ENCODE measurements at regions not wholly inside any gene's neighbourhood (a gene's known extent, or its start where the extent isn't known, plus 50 kb on each side); places are given as distances from the start of the nearest gene placed in this dataset.

GRCh38 chr18:30208546-30208945 lies 834.0 kb downstream of the DSC3 start:
- 55 to 60% methylated on average over 1 of the region's 1 CpG for WGBS, 2 donors
- H3K4me3 ChIP-seq (ENCODE audit: low read depth, poor library complexity, severe bottlenecking) = no peak overlapping the region
- DNase-seq (ENCODE audit: low spot score in 2 of 2) = no peak
- intact Hi-C loops (cut with DNase I; ENCODE audit: low total_unique reads) = no loop called here
- TF ChIP-seq POLR2A (IDR thresholded peaks at IDR 0.05) (no peak), CTCF (IDR thresholded peaks at IDR 0.05) (no peak)

DNA sequence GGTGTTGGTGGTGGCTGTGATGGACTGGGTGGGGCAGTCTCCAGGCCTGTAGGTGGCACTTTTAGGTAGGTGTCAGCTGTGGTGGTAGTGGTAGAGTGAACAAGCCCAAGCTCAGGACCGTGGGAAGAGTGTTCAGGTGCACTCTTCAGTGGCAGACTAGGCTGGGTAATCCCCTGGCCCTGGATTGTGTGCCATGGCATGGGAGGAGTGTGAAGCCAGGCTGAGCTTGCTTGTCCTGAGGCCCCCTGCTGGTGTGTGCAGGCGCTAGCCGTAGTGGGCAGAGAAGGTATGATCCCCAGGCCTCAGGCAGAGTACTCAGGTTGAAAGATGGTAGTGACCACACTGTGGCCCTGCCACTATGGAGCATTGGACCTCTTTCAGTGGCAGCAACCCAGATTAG lies 850.3 kb downstream of the DSC3 start:
- intact Hi-C loops (cut with DNase I; ENCODE audit: low total_unique reads) = no loop called here
- 56 to 57% methylated on average over 3 of the region's 3 CpGs for WGBS, 2 donors
- no peak overlapping the region for H3K4me3 ChIP-seq (ENCODE audit: low read depth, poor library complexity, severe bottlenecking)
- DNase-seq (ENCODE audit: low spot score in 2 of 2) = no peak
- TF ChIP-seq POLR2A (IDR thresholded peaks at IDR 0.05) (no peak), CTCF (IDR thresholded peaks at IDR 0.05) (no peak)

DNA sequence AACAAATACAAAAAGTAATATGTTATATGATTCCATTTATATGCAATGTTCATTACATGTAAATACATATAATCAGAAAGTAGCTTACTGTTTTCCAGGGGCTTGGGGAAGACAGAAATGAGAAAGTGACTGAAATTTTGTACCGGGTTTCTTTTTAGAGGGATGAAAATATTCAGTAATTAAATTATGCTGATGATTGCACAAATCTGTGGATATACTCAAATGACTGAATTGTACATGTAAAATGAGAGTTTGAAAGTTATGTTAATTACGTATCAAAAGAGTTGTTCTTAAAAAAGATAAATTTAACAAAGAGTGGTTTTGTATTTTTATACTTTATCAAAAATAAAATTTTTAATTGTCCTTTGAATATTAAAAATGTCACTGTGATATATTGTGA lies 856.3 kb downstream of the DSC3 start:
- no peak for DNase-seq (ENCODE audit: low spot score in 2 of 2)
- H3K4me3 ChIP-seq (ENCODE audit: low read depth, poor library complexity, severe bottlenecking) = no peak overlapping the region
- 93 to 95% methylated on average over 2 of the region's 2 CpGs for WGBS, 2 donors
- TF ChIP-seq POLR2A (IDR thresholded peaks at IDR 0.05) (no peak), CTCF (IDR thresholded peaks at IDR 0.05) (no peak)
- intact Hi-C loops (cut with DNase I; ENCODE audit: low total_unique reads) = no loop called here

GRCh38 chr18:30177056-30177455 lies 865.5 kb downstream of the DSC3 start:
- no peak for DNase-seq (ENCODE audit: low spot score in 2 of 2)
- WGBS, 2 donors = 78 to 81% methylated on average over 4 of the region's 4 CpGs
- no peak for TF ChIP-seq POLR2A (IDR thresholded peaks at IDR 0.05)
- no peak for TF ChIP-seq CTCF (IDR thresholded peaks at IDR 0.05)
- H3K4me3 ChIP-seq (ENCODE audit: low read depth, poor library complexity, severe bottlenecking) = no peak overlapping the region
- intact Hi-C loops (cut with DNase I; ENCODE audit: low total_unique reads) = no loop called here

DNA sequence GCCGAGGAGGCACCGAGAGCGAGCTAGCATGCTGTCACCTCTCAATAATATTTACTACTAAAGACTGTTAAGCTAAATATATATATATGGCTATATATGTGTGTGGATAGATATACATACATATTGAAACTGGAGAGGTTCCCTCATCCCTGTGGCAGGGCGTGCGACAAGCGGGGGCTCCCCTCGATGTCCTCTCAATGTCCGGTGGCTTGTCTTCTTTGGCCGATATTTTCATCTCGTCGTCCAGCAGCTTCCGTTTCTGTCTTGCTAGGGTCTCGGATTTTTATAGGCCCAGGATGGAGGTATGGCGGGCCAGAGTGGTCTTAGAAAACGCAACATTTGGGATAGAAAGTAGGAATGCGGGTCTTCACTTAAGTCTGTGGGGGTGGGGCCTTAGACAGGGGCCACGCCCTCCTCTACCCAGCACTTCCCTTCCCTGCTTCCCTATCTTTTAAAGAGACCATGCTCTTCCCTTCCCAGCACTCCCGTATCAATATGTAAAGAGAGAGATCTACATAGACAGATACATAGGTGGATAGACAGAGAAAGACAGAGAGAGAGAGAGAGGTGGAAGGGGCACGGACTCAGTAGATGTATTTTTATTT lies 866.8 kb downstream of the DSC3 start:
- TF ChIP-seq POLR2A (IDR thresholded peaks at IDR 0.05) (no peak), CTCF (IDR thresholded peaks at IDR 0.05) (no peak)
- no peak for DNase-seq (ENCODE audit: low spot score in 2 of 2)
- WGBS, 2 donors = 94 to 96% methylated on average over 19 of the region's 19 CpGs
- H3K4me3 ChIP-seq (ENCODE audit: low read depth, poor library complexity, severe bottlenecking) = no peak overlapping the region
- intact Hi-C loops (cut with DNase I; ENCODE audit: low total_unique reads) = no loop called here

GRCh38 chr18:30175061-30175574 lies 867.4 kb downstream of the DSC3 start:
- intact Hi-C loops (cut with DNase I; ENCODE audit: low total_unique reads) = no loop called here
- WGBS, 2 donors = 97 to 98% methylated on average over 14 to 37 of the region's 52 CpGs
- TF ChIP-seq CTCF (IDR thresholded peaks at IDR 0.05) (no peak), POLR2A (IDR thresholded peaks at IDR 0.05) (no peak)
- no peak overlapping the region for H3K4me3 ChIP-seq (ENCODE audit: low read depth, poor library complexity, severe bottlenecking)
- DNase-seq (ENCODE audit: low spot score in 2 of 2) = no peak

Measured in lower leg skin (tissue), 4 donors.